ENCODE measurements at regions not wholly inside any gene's neighbourhood (a gene's known extent, or its start where the extent isn't known, plus 50 kb on each side); places are given as distances from the start of the nearest gene placed in this dataset.
"Not testable (repeated sequence)": the region's sequence is repeated elsewhere in the genome, so short reads cannot be mapped to it uniquely, and the experiment has no call there.

- Histone ChIP-seq H3K4me1 (ENCODE audit: control insufficient read depth, insufficient read depth, low read length) (no peaks in the 10 kb centered on the region), H3K9ac (ENCODE audit: low read length) (no peak overlapping the region), H3K27me3 (ENCODE audit: control insufficient read depth, insufficient read depth, low read length) (no peaks in the 10 kb centered on the region), H3K4me3 (ENCODE audit: low read length) (no peak overlapping the region), H3K27ac (ENCODE audit: low read depth, low read length) (no peak overlapping the region), H3K36me3 (ENCODE audit: control insufficient read depth, insufficient read depth, low read length) (no peaks in the 10 kb centered on the region)
Observed at GRCh38 chr6:131450861-131451260, 122.2 kb upstream of the ARG1 start.

DNA sequence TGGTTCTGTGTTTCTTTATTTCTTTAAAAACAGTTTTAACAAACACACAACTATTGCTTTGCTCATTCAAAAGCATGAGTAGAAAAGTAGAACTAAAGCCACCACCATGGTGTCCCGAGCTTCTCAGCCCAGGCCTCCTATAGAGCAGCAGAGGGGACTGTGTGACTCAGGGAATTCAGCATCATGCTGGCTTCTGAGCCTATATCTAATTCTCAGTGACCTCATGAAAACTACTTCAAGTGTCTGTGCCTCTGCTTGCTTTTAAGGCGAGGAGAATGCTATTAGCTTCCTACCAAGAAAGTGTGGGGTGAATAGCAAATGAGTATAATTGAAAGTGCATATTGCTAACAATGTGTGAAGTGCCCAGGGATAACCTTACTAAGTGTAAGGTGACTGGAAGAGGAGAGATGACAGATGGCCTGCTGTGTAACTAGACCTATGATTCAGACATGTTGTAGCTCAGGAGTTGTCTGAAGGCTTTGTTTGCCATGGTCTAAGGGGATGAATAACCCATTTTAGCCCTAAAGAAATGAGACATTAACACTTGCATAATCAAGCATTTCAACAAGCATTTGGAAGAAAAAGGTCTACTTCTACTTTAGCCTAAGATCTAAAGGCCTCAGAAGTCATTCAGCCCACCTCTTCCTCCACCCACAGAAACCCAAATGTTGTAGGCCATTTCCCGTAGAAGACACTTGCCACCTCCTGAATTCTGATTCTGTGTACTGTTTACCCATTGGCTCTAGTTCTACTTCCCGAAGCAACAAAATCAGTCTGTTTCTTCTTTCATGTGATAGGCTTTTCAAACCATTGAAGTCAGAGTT is 121.5 kb upstream of the ARG1 start:
- Histone ChIP-seq H3K36me3 (ENCODE audit: control insufficient read depth, insufficient read depth, low read length) (no peaks in the 10 kb centered on the region), H3K27me3 (ENCODE audit: control insufficient read depth, insufficient read depth, low read length) (no peaks in the 10 kb centered on the region), H3K4me3 (ENCODE audit: low read length) (no peak overlapping the region), H3K9ac (ENCODE audit: low read length) (no peak overlapping the region), H3K4me1 (ENCODE audit: control insufficient read depth, insufficient read depth, low read length) (no peaks in the 10 kb centered on the region), H3K27ac (ENCODE audit: low read depth, low read length) (no peak overlapping the region)

DNA sequence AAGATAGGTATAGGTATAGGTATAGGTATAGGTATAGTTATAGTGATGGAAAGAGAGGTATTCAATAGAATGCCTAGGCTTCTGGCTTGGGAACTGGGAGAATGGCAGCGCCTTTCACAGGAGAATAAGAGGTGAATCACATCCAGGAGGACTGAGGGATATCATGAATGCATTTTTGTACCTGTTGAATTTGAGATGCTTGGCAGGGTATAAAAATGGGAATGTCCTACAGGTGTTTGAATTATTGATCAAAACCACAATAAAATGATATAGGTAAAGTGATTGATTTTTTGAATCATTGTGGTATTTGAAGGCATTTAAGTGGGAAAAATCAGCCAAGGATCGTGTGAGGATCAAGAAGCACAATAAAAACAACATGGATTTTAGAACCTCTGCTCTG is 119.2 kb upstream of the ARG1 start:
- Histone ChIP-seq H3K9ac (ENCODE audit: low read length) (no peak overlapping the region), H3K36me3 (ENCODE audit: control insufficient read depth, insufficient read depth, low read length) (no peaks in the 10 kb centered on the region), H3K27me3 (ENCODE audit: control insufficient read depth, insufficient read depth, low read length) (no peaks in the 10 kb centered on the region), H3K4me3 (ENCODE audit: low read length) (no peak overlapping the region), H3K4me1 (ENCODE audit: control insufficient read depth, insufficient read depth, low read length) (no peaks in the 10 kb centered on the region), H3K27ac (ENCODE audit: low read depth, low read length) (no peak overlapping the region)

DNA sequence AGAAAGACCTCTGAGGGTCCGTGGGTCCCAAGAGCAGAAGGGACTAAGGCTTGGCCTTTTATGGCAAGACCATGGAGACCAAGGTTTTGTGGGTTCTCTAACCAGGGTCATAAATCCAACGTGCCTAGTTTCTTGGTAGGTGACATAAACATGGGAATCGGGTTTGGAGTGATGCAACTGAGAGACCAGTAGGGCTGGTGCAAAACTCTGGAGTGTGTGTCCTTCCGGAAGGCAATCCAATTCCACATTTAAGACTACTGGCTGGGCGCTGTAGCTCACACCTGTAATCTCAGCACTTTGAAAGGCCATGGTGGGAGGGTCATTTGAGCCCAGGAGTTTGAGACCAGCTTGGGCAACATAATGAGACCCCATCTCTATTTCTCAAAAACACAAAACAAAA is 116.5 kb upstream of the ARG1 start:
- Histone ChIP-seq H3K27me3 (ENCODE audit: control insufficient read depth, insufficient read depth, low read length) (no peaks in the 10 kb centered on the region), H3K27ac (ENCODE audit: low read depth, low read length) (no peak overlapping the region), H3K9ac (ENCODE audit: low read length) (no peak overlapping the region), H3K36me3 (ENCODE audit: control insufficient read depth, insufficient read depth, low read length) (no peaks in the 10 kb centered on the region), H3K4me3 (ENCODE audit: low read length) (no peak overlapping the region), H3K4me1 (ENCODE audit: control insufficient read depth, insufficient read depth, low read length) (no peaks in the 10 kb centered on the region)

DNA sequence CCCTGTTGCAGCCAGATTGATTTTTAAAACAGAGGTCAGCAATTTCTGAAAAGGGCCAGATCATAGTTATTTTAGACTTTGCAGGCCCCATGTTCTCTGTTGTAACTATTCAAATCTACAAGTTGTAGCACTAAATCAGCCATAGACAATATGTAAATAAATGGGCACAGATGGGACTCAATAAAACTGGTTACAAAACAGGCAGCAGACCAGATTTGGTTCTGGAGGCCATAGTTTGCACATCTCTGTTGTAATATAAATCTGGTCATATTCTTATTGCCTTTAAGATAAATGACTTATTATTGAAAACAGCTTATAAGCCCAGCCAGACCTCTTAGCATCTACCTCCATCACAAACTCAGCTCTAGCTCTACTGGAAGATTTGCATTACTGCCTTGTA is 114.0 kb upstream of the ARG1 start:
- H3K4me3 ChIP-seq (ENCODE audit: low read length): no peak overlapping the region
- H3K27ac ChIP-seq (ENCODE audit: low read depth, low read length): no peak overlapping the region

DNA sequence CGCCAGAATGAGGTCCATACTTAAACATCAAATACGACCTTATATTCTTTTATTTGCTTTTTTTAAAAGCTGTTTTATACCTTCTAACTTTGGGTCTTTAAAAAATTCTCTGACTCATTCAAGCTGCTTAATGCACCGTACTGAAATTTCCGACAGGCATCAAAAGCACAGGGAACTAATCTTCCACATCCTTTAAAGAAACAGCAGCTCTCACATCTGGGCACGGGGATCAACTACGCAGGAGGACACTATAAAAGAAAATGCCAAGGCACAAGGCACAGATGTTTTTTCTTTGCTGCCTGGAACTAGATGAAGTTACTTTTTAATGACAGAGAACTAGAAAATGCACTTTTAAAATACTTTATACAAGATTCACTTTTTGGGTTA is 112.4 kb upstream of the ARG1 start:
- H3K4me1 ChIP-seq (ENCODE audit: control insufficient read depth, insufficient read depth, low read length): no peaks in the 10 kb centered on the region
- no peak overlapping the region for H3K27ac ChIP-seq (ENCODE audit: low read depth, low read length)
- no peaks in the 10 kb centered on the region for H3K36me3 ChIP-seq (ENCODE audit: control insufficient read depth, insufficient read depth, low read length)
- H3K9ac ChIP-seq (ENCODE audit: low read length): no peak overlapping the region
- no peak overlapping the region for H3K4me3 ChIP-seq (ENCODE audit: low read length)
- no peaks in the 10 kb centered on the region for H3K27me3 ChIP-seq (ENCODE audit: control insufficient read depth, insufficient read depth, low read length)

More for the DNA sequence above, 114.0 kb upstream of the ARG1 start:
- H3K4me1 ChIP-seq (ENCODE audit: control insufficient read depth, insufficient read depth, low read length): no peaks in the 10 kb centered on the region
- H3K36me3 ChIP-seq (ENCODE audit: control insufficient read depth, insufficient read depth, low read length): no peaks in the 10 kb centered on the region
- H3K27me3 ChIP-seq (ENCODE audit: control insufficient read depth, insufficient read depth, low read length): no peaks in the 10 kb centered on the region
- no peak overlapping the region for H3K9ac ChIP-seq (ENCODE audit: low read length)

- H3K4me3 ChIP-seq (ENCODE audit: low read length): no peak overlapping the region
- H3K27ac ChIP-seq (ENCODE audit: low read depth, low read length): no peak overlapping the region
- H3K36me3 ChIP-seq (ENCODE audit: control insufficient read depth, insufficient read depth, low read length): no peaks in the 10 kb centered on the region
- no peaks in the 10 kb centered on the region for H3K4me1 ChIP-seq (ENCODE audit: control insufficient read depth, insufficient read depth, low read length)
- H3K9ac ChIP-seq (ENCODE audit: low read length): no peak overlapping the region
- no peaks in the 10 kb centered on the region for H3K27me3 ChIP-seq (ENCODE audit: control insufficient read depth, insufficient read depth, low read length)
Observed at GRCh38 chr6:131469130-131469529, 103.9 kb upstream of the ARG1 start.

GRCh38 chr6:131470534-131470933 is 102.5 kb upstream of the ARG1 start:
- H3K4me1 ChIP-seq (ENCODE audit: control insufficient read depth, insufficient read depth, low read length): no peaks in the 10 kb centered on the region
- H3K9ac ChIP-seq (ENCODE audit: low read length): no peak overlapping the region
- no peaks in the 10 kb centered on the region for H3K27me3 ChIP-seq (ENCODE audit: control insufficient read depth, insufficient read depth, low read length)
- H3K36me3 ChIP-seq (ENCODE audit: control insufficient read depth, insufficient read depth, low read length): no peaks in the 10 kb centered on the region
- no peak overlapping the region for H3K27ac ChIP-seq (ENCODE audit: low read depth, low read length)
- no peak overlapping the region for H3K4me3 ChIP-seq (ENCODE audit: low read length)

- no peak overlapping the region for H3K27ac ChIP-seq (ENCODE audit: low read depth, low read length)
- no peak overlapping the region for H3K4me3 ChIP-seq (ENCODE audit: low read length)
- H3K4me1 ChIP-seq (ENCODE audit: control insufficient read depth, insufficient read depth, low read length): no peaks in the 10 kb centered on the region
- no peak overlapping the region for H3K9ac ChIP-seq (ENCODE audit: low read length)
- H3K27me3 ChIP-seq (ENCODE audit: control insufficient read depth, insufficient read depth, low read length): no peaks in the 10 kb centered on the region
- H3K36me3 ChIP-seq (ENCODE audit: control insufficient read depth, insufficient read depth, low read length): no peaks in the 10 kb centered on the region
Observed at GRCh38 chr6:131471331-131471730, 101.7 kb upstream of the ARG1 start.

GRCh38 chr6:131473303-131473702 is 99.7 kb upstream of the ARG1 start:
- not testable (repeated sequence) for H3K4me3 ChIP-seq (ENCODE audit: low read length); H3K36me3 ChIP-seq (ENCODE audit: control insufficient read depth, insufficient read depth, low read length); H3K27ac ChIP-seq (ENCODE audit: low read depth, low read length); H3K4me1 ChIP-seq (ENCODE audit: control insufficient read depth, insufficient read depth, low read length); H3K9ac ChIP-seq (ENCODE audit: low read length); H3K27me3 ChIP-seq (ENCODE audit: control insufficient read depth, insufficient read depth, low read length)

DNA sequence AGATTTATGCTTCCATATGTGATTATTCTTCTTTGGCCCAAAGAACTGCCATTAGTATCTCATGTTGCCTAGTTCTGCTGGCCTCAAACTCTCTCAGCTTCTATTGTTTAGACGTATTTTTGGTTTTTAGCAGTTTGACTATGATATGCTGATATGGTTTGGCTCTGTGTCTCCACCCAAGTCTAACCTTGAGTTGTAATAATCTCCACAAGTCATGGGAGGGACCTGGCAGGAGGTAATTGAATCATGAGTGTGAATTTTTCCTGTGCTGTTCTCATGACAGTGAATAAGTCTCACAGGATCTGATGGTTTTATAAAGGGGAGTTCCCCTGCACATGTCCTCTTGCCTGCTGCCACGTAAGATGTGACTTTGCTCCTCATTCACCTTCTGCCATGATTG is 96.7 kb upstream of the ARG1 start:
- no peak overlapping the region for H3K9ac ChIP-seq (ENCODE audit: low read length)
- no peaks in the 10 kb centered on the region for H3K27me3 ChIP-seq (ENCODE audit: control insufficient read depth, insufficient read depth, low read length)
- H3K4me1 ChIP-seq (ENCODE audit: control insufficient read depth, insufficient read depth, low read length): no peaks in the 10 kb centered on the region
- no peaks in the 10 kb centered on the region for H3K36me3 ChIP-seq (ENCODE audit: control insufficient read depth, insufficient read depth, low read length)
- H3K27ac ChIP-seq (ENCODE audit: low read depth, low read length): no peak overlapping the region
- H3K4me3 ChIP-seq (ENCODE audit: low read length): no peak overlapping the region

GRCh38 chr6:131478740-131479211 is 94.2 kb upstream of the ARG1 start:
- H3K9ac ChIP-seq (ENCODE audit: low read length); H3K4me3 ChIP-seq (ENCODE audit: low read length); H3K36me3 ChIP-seq (ENCODE audit: control insufficient read depth, insufficient read depth, low read length); H3K27me3 ChIP-seq (ENCODE audit: control insufficient read depth, insufficient read depth, low read length); H3K4me1 ChIP-seq (ENCODE audit: control insufficient read depth, insufficient read depth, low read length); H3K27ac ChIP-seq (ENCODE audit: low read depth, low read length): not testable (repeated sequence)

DNA sequence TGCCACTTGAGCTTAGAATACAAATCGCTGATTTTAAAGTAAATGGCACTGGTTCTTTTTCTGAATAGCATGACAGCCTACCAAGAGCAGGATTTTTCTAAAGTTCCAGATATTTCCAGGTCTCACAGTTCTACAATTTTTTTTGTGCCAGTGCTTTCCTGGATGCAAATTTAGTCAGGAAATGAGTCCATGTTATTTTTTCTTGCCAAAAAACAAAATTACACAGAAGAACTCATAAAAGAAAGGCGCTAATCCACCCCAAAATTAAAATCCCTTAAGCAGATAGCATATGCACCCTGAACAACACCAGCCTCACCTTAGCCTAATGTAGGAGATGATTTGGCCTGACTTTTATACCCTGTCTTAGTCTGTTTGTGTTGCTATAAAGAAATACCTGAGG is 86.4 kb upstream of the ARG1 start:
- H3K36me3 ChIP-seq (ENCODE audit: control insufficient read depth, insufficient read depth, low read length): no peaks in the 10 kb centered on the region
- H3K4me1 ChIP-seq (ENCODE audit: control insufficient read depth, insufficient read depth, low read length): no peaks in the 10 kb centered on the region
- no peak overlapping the region for H3K9ac ChIP-seq (ENCODE audit: low read length)
- no peaks in the 10 kb centered on the region for H3K27me3 ChIP-seq (ENCODE audit: control insufficient read depth, insufficient read depth, low read length)
- H3K4me3 ChIP-seq (ENCODE audit: low read length): no peak overlapping the region
- no peak overlapping the region for H3K27ac ChIP-seq (ENCODE audit: low read depth, low read length)

All from rectal smooth muscle tissue (tissue), 1 donor.